ENCODE measurements at regions not wholly inside any gene's neighbourhood (a gene's known extent, or its start where the extent isn't known, plus 50 kb on each side); places are given as distances from the start of the nearest gene placed in this dataset.

DNA sequence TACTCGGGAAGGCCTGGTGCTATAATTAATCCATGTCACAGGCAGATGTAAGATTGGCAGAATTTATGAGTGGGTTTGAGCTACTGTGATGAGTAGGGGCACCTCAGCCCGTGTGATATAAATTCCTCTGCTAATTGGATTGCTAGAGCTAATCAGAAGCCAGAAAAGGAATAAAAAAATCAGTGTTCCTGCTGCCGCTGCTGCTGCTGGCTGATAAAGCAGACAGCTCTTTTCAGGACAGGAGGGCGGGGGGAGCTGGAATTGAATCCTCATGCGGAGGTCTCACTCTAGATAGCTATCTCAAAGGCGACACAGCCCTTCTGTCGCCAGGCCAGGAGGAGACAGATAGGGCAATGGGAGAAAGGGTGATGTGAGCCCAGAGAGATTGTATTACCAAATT is 182.7 kb upstream of the ZFHX3 start:
- ATAC-seq: no peak
- 74 to 78% methylated on average over 7 of the region's 7 CpGs for WGBS, 2 donors

DNA sequence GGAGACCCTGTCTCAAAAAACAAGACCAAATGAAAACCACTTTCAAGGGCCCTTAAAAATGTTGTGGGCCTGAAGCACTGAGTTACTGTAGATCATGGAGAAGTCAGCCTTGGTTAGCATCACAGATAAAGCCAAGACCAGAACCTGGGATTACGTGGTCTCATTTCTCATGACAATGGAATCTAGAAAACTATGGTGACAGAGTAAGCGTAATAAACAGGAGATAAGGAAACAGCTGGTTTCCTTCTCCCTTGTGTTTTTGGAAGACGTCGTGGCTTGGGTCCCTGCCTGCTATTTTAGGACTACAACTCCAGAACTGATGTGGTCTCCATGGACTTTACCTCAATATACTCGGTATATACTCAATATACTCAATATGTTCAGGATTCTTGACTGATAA is 180.7 kb upstream of the ZFHX3 start:
- intact Hi-C loops (cut with DNase I): no loop called here
- H3K4me1 ChIP-seq: peaks cover 0 to 4% (median 0%) of the 10 kb centered on the region in 3 donors
- H3K36me3 ChIP-seq: no peaks in the 10 kb centered on the region
- WGBS, 2 donors: 62 to 72% methylated on average over 5 of the region's 5 CpGs
- ATAC-seq (no peak), FAIRE-seq (no peak), DNase-seq (no peak)
- H3K27me3 ChIP-seq: no peaks in the 10 kb centered on the region
- H3K9me3 ChIP-seq: no peaks in the 10 kb centered on the region
- H3K27ac ChIP-seq: no peak overlapping the region
- H3K4me3 ChIP-seq: no peak overlapping the region
- TF ChIP-seq, protein P1, sequence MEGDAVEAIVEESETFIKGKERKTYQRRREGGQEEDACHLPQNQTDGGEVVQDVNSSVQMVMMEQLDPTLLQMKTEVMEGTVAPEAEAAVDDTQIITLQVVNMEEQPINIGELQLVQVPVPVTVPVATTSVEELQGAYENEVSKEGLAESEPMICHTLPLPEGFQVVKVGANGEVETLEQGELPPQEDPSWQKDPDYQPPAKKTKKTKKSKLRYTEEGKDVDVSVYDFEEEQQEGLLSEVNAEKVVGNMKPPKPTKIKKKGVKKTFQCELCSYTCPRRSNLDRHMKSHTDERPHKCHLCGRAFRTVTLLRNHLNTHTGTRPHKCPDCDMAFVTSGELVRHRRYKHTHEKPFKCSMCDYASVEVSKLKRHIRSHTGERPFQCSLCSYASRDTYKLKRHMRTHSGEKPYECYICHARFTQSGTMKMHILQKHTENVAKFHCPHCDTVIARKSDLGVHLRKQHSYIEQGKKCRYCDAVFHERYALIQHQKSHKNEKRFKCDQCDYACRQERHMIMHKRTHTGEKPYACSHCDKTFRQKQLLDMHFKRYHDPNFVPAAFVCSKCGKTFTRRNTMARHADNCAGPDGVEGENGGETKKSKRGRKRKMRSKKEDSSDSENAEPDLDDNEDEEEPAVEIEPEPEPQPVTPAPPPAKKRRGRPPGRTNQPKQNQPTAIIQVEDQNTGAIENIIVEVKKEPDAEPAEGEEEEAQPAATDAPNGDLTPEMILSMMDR (IDR thresholded peaks at IDR 0.05): no peak

More for the DNA sequence above, 182.7 kb upstream of the ZFHX3 start:
- H3K4me3 ChIP-seq: no peak overlapping the region
- H3K27ac ChIP-seq: no peak overlapping the region
- intact Hi-C loops (cut with DNase I): no loop called here
- no peaks in the 10 kb centered on the region for H3K9me3 ChIP-seq
- no peaks in the 10 kb centered on the region for H3K36me3 ChIP-seq
- FAIRE-seq (no peak), DNase-seq (no peak)
- H3K27me3 ChIP-seq: peaks cover 0 to 10% (median 0%) of the 10 kb centered on the region in 4 donors
- peaks cover 0 to 4% (median 0%) of the 10 kb centered on the region in 3 donors for H3K4me1 ChIP-seq
- TF ChIP-seq, protein P1 (IDR thresholded peaks at IDR 0.05): no peak

DNA sequence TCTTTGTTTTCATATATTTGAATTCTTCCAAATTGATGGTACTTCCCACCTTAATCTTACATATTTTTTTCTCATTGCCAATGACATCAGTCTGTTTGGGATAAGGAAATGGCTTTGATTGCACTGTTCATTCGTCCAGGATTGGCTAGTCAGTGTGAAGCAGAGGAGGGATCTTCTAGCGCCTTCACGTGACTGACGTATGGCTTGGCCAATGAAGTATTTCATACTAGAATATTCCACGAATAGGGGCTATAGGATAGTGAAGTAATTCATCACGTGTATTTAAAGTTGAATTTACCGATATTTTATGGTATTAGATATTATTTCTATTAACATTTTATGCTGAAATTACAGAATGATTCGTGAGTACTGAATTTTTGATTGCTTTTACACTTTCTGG is 178.7 kb upstream of the ZFHX3 start:
- ATAC-seq (no peak), DNase-seq (no peak), FAIRE-seq (no peak)
- Histone ChIP-seq H3K9me3 (no peaks in the 10 kb centered on the region), H3K4me1 (no peaks in the 10 kb centered on the region), H3K27me3 (no peaks in the 10 kb centered on the region), H3K36me3 (no peaks in the 10 kb centered on the region), H3K27ac (no peak overlapping the region), H3K4me3 (no peak overlapping the region)
- intact Hi-C loops (cut with DNase I): no loop called here
- TF ChIP-seq, protein P1 (IDR thresholded peaks at IDR 0.05): no peak
- 79 to 82% methylated on average over 8 of the region's 8 CpGs for WGBS, 2 donors

DNA sequence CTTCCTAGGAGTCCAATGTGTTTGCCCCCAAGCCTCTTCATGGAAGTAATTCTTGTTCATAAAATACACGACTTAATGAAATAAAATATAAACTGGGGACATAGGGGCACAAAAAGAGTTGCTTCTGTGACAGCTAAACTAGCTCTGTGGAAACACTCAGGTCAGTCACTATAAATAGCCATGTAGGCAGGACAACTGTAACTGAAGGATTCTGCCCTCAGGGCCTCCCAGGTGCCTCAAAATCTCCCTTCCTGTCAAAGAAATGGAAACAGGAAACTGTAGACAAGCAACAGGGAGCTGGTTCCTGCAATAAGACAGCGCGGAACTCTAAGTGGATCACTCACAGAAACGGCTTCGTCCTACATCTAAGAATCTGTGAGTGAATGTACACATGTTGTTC is 178.1 kb upstream of the ZFHX3 start:
- H3K36me3 ChIP-seq: no peaks in the 10 kb centered on the region
- intact Hi-C loops (cut with DNase I): no loop called here
- TF ChIP-seq, protein P1 (IDR thresholded peaks at IDR 0.05): no peak
- no peaks in the 10 kb centered on the region for H3K4me1 ChIP-seq
- no peak overlapping the region for H3K4me3 ChIP-seq
- DNase-seq: no peak
- ATAC-seq: no peak
- no peaks in the 10 kb centered on the region for H3K9me3 ChIP-seq
- FAIRE-seq: no peak
- H3K27ac ChIP-seq: no peak overlapping the region
- no peaks in the 10 kb centered on the region for H3K27me3 ChIP-seq
- 86 to 95% methylated on average over 5 of the region's 5 CpGs for WGBS, 2 donors

DNA sequence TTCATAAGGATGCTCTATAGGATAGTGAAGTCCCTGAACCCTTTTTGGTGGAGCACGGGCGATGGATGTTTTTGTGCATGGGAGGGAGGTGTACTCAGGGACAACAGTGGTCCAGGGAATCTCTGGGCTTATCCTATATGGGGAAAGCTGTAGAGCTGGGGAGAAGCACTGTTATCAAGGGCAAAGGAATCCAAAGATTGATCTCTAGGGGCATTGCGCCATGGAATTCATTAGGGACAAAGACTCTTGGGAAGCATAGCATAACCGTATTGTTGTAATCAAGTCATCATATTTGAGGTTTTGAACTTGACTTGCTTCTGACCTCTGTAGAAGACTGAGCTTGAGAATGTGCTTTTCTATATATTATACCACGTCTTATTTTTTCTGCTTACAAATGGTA is 172.9 kb upstream of the ZFHX3 start:
- WGBS, 2 donors: 68 to 83% methylated on average over 5 of the region's 5 CpGs

More for the DNA sequence above, 172.9 kb upstream of the ZFHX3 start:
- ATAC-seq (no peak), DNase-seq (no peak), FAIRE-seq (no peak)
- no peak overlapping the region for H3K27ac ChIP-seq
- no peaks in the 10 kb centered on the region for H3K9me3 ChIP-seq
- no peaks in the 10 kb centered on the region for H3K4me1 ChIP-seq
- H3K27me3 ChIP-seq: no peaks in the 10 kb centered on the region
- no peak overlapping the region for H3K4me3 ChIP-seq
- TF ChIP-seq, protein P1 (IDR thresholded peaks at IDR 0.05): no peak
- H3K36me3 ChIP-seq: no peaks in the 10 kb centered on the region
- intact Hi-C loops (cut with DNase I): no loop called here
